Natural killer cell treated with Interleukin-12 subunit alpha and Interleukin-12 subunit beta and Interleukin-15 and Interleukin-18, amount 100 ng/mL, for 72 hours (primary cell): ENCODE measurements at regions not wholly inside any gene's neighbourhood (a gene's known extent, or its start where the extent isn't known, plus 50 kb on each side); places are given as distances from the start of the nearest gene placed in this dataset.
"Not testable (repeated sequence)": the region's sequence is repeated elsewhere in the genome, so short reads cannot be mapped to it uniquely, and the experiment has no call there.

Experiments
- ATAC-seq, 2 donors: fragments of 150-1000 bp; cut with Tn5 transposase in 1 of 2; sonication (Bioruptor Pico), chemical (Tn5 transposase) in 1 of 2; 2 replicates each; pipeline ENCODE4 v1.10.0; 2021
- DNase-seq: peaks from one replicate; pipeline ENCODE4 v3.0.0; 2022; ENCODE audit warnings: low spot score
- H3K27ac Mint-ChIP-seq, 2 donors: 1 replicate in 1 of 2; 2 replicates in 1 of 2; pipeline ENCODE4 v1.8.0; 2022; ENCODE audit warnings: mixed read lengths in 2 of 2, mild to moderate bottlenecking in 1 of 2, moderate library complexity in 1 of 2
- H3K27me3 Mint-ChIP-seq, 2 donors: 1 replicate in 1 of 2; 2 replicates in 1 of 2; pipeline ENCODE4 v1.8.0; 2022; ENCODE audit warnings: mixed read lengths in 2 of 2
- H3K36me3 Mint-ChIP-seq: one replicate; pipeline ENCODE4 v1.8.0; 2022; ENCODE audit warnings: mixed read lengths
- H3K4me1 Mint-ChIP-seq, 2 donors: 1 replicate in 1 of 2; 2 replicates in 1 of 2; pipeline ENCODE4 v1.8.0; 2022; ENCODE audit warnings: low read depth in 2 of 2, mixed read lengths in 2 of 2, mild to moderate bottlenecking in 1 of 2
- H3K4me3 Mint-ChIP-seq: one replicate; pipeline ENCODE4 v1.8.0; 2022; ENCODE audit warnings: mixed read lengths
- H3K9me3 Mint-ChIP-seq: 2 replicates; pipeline ENCODE4 v1.8.0; 2022; ENCODE audit warnings: mixed read lengths

DNA sequence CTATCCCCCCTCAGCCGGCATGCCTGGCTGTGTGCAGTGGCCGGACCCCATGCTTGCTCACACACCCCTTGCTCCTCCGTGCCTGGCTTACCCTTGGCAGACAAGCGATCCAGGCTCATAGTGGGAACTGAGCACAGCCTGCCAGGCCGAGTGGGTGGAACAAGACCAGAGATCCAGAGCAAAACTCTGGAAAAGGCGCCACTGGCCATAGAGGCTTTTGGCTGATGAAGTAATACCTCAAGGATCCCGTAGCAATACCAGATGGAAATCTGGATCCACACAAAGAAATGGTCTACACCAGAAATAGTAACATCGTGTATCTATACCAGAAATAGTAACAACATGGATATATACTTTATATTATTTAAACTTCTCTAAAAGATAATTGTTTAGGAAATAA, 1719.6 kb downstream of the SPATA31A7 start:
- H3K4me3 Mint-ChIP-seq, H3K27ac Mint-ChIP-seq, ATAC-seq, DNase-seq, H3K9me3 Mint-ChIP-seq, H3K36me3 Mint-ChIP-seq, H3K4me1 Mint-ChIP-seq, H3K27me3 Mint-ChIP-seq: not testable (repeated sequence)

DNA sequence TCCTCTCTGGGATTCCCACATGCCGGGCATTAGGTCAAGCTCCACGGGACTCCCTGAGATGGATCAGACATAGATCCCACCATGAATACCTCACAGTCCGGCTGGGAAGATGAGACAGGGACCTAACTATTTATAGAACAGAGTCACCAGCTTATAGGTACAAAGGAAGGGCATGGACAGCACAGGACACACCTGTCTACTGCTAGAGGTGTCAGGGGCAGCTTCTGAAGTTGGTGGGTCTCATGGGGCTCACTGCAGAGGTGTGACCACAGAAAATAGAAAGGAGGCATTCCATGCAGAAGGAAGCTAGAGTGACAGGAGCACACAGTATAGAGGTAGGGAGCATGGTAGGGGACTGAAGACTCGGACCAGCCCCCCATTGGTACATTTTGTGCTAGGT, 1722.4 kb downstream of the SPATA31A7 start:
- not testable (repeated sequence) for H3K4me1 Mint-ChIP-seq

DNA sequence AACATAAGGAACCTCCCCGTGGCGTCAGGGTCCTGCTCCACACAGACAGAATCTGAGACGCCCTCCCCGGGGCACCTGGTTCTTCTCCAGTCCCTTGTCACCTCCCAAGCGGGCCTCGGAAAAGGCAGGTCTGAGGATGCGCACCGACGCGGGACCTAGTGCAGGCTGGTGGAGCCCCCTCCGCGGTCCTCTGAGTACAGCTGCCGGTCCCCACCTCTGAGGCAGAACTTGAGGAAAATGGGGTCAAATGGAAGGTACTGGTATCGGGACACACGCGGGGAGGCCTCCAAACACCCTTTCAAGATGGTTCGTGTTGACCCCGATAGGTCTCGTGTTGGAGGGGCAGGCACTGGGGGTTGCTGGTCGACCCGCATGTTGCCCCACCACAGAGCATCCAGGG, 1725.3 kb downstream of the SPATA31A7 start:
- H3K4me3 Mint-ChIP-seq, ATAC-seq, H3K4me1 Mint-ChIP-seq, H3K9me3 Mint-ChIP-seq, H3K27me3 Mint-ChIP-seq, DNase-seq, H3K27ac Mint-ChIP-seq, H3K36me3 Mint-ChIP-seq: not testable (repeated sequence)

More for the DNA sequence above, 1722.4 kb downstream of the SPATA31A7 start:
- H3K27ac Mint-ChIP-seq, H3K36me3 Mint-ChIP-seq, ATAC-seq, DNase-seq, H3K27me3 Mint-ChIP-seq, H3K9me3 Mint-ChIP-seq, H3K4me3 Mint-ChIP-seq: not testable (repeated sequence)

DNA sequence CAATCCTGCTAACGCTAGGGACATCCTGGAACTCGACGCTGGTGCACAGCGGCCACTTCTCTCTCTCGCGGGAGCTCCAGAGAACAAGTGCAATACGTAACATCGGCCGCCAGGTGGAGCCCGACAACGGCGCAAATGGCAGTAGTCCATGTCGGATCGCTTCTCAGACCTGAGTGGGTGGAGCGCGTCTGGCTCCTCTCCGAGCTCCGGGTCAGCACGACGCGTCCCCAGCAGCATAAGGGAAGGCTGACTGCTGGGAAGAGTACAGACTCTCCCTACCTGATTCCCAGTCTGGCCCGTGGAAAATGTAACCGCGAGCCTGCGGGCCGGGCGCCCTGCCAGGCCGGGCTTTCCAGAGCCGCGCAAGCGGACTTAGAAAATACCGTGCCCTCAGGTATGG, 1725.8 kb downstream of the SPATA31A7 start:
- H3K27ac Mint-ChIP-seq, H3K36me3 Mint-ChIP-seq, H3K9me3 Mint-ChIP-seq, H3K4me3 Mint-ChIP-seq, H3K27me3 Mint-ChIP-seq, DNase-seq, H3K4me1 Mint-ChIP-seq: not testable (repeated sequence)
- ATAC-seq = peak; percentile 94 to 96

DNA sequence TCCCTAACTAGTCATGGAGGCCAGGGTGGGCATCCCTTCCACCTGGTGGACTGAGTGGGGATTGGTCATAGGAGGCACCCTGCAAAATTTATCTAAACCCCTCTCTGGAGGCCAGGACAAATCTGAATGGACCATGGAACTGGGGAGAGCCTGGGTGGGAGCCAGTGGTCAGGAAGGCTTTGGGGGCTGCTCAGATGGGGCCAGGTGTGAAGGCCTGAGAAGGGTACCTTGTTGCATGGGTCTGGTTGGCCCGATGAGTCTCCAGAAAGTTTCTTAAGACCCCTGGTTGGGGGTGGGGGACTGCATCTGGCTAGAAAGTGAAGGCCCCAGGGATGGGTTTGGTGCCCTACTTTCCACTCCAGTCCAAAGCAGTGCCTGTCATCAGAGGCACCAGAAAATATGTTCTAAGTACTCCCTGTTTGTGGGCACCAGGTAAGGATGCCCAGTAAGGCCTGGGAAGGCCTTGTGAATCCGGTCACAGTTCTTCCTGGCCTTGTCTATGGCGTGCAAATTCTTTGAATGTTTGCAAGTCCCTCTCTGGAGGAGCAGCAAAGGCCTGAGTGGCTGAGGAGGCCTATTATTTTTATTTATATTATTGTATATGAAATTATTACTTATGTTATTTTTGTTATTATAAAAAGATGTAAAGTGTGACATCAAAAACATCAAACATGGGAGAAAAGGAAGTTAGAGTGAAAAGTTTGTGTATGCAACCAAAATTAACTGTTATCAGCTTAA, 1729.0 kb downstream of the SPATA31A7 start:
- not testable (repeated sequence) for ATAC-seq, H3K27me3 Mint-ChIP-seq, H3K4me1 Mint-ChIP-seq, H3K4me3 Mint-ChIP-seq, H3K27ac Mint-ChIP-seq, H3K9me3 Mint-ChIP-seq, DNase-seq, H3K36me3 Mint-ChIP-seq

DNA sequence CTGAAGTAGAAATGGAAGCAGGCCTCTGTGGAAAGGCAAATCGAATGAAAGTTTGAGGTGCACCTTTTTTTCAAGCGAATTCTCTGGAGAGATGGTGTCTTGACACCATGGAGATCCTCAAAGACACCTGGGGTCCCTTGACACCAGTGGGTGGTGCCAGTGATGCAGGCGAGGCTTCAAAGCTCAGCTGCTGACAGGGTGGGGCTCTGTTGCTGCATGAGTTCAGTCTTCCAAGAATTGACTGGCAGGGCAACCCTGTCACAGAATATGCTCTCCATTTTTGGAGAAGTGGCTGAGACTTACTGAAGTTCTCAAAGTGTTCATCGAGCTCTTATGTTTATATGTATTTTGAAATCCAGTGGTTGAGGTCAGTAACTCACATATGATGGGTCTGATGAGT, 1741.6 kb downstream of the SPATA31A7 start:
- not testable (repeated sequence) for H3K4me3 Mint-ChIP-seq, ATAC-seq, H3K9me3 Mint-ChIP-seq, H3K27me3 Mint-ChIP-seq, DNase-seq, H3K4me1 Mint-ChIP-seq, H3K36me3 Mint-ChIP-seq, H3K27ac Mint-ChIP-seq

DNA sequence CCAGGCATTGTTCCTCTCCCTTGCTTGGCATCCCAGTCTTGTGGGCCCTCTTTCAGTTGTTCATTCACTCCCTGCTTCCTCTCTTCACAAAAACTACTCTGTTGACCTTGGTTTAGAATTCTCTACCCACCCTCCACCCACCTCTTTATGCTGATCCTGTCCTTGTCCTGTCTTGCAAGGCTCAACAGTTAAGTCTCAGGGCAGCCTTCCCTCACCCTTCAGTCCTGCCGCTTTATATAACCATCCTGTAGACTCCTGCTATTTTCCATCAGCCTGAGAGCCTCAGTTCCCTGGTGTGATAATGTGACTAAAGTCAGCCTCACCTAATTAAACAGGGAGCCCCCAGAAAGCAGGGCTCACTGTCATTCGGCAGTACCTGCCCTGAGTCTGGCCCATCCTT, 1763.0 kb downstream of the SPATA31A7 start:
- H3K27ac Mint-ChIP-seq, DNase-seq, H3K9me3 Mint-ChIP-seq, H3K4me3 Mint-ChIP-seq, H3K27me3 Mint-ChIP-seq, H3K36me3 Mint-ChIP-seq, H3K4me1 Mint-ChIP-seq: not testable (repeated sequence)
- ATAC-seq = peak in 1 of 2 donors; percentile 62
